ENCODE measurements at regions not wholly inside any gene's neighbourhood (a gene's known extent, or its start where the extent isn't known, plus 50 kb on each side); places are given as distances from the start of the nearest gene placed in this dataset.
A peak's percentile ranks its signal among the peaks of the same experiment; 100 is the strongest.
"Not testable (repeated sequence)": the region's sequence is repeated elsewhere in the genome, so short reads cannot be mapped to it uniquely, and the experiment has no call there.

DNA sequence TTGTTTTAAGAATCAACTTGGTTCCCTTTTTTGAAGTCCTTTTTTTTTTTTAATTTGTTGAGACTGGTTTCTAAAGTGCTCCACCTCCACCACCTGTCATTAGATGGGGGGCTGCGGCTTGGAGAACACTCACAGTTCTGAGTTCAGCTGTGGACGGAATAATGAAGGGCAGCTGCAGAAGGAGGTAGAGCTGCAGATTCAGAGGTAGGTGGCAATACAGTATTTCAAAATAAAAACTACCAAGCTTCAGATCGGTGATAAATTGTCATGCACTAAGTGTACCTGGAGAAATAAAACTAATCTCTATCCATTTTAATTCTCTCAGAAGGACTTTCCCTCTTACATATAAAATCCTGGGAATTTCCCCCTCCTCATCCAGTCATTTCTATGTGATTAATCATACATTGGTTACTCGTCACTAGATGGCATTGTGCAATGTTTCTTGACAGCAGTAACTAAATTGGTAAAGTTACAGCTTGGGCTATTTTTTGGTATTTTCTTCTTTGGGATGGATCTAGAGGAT is 81.1 kb upstream of the SLC39A10 start:
- WGBS = 5% methylated on average over 4 of the region's 4 CpGs
- peak in 5 of 9 donors; percentile 30 to 71 (median 36) for DNase-seq (ENCODE audit: low read depth in 6 of 9, low spot score in 9 of 9)
- no peaks in the 10 kb centered on the region for H3K36me3 ChIP-seq (ENCODE audit: control insufficient read depth in 2 of 2, insufficient read depth in 2 of 2, low read length in 1 of 2)
- no peaks in the 10 kb centered on the region for H3K27me3 ChIP-seq (ENCODE audit: control insufficient read depth in 2 of 2, insufficient read depth in 1 of 2, low read length in 1 of 2)
- H3K9me3 ChIP-seq (ENCODE audit: control insufficient read depth in 2 of 2, insufficient read depth in 1 of 2, low read length in 1 of 2) = no peaks in the 10 kb centered on the region
- peak overlapping the region in 1 of 2 donors; percentile 3 for H3K27ac ChIP-seq (ENCODE audit: low read depth in 1 of 2, low read length in 1 of 2)
- no peak overlapping the region for H3K4me3 ChIP-seq (ENCODE audit: low read length in 2 of 2)
- H3K4me1 ChIP-seq (ENCODE audit: control insufficient read depth in 2 of 2, insufficient read depth in 2 of 2, low read length in 2 of 2) = peaks cover 2 to 4% of the 10 kb centered on the region in 2 donors

DNA sequence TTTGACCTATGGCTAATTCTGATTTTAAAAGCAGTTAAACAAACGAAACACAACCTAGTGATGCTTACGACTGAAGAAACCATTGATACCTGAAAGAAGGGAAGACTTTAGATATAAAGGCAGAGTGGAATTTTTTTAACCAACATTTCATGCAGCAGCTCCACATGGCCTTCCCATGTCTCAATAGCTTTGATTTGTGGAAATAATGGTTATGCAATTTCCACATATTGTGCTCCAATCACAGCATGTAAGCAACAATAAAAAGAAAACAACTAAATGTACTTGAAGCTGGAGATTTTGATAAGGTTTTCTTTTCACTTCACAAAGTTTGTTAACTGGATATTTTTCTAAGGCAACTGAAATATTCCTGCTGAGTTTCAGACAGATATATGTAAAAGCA is 82.0 kb upstream of the SLC39A10 start:
- Histone ChIP-seq H3K4me3 (ENCODE audit: low read length in 2 of 2) (no peak overlapping the region), H3K27ac (ENCODE audit: low read depth in 1 of 2, low read length in 1 of 2) (no peak overlapping the region), H3K36me3 (ENCODE audit: control insufficient read depth in 2 of 2, insufficient read depth in 2 of 2, low read length in 1 of 2) (no peaks in the 10 kb centered on the region), H3K4me1 (ENCODE audit: control insufficient read depth in 2 of 2, insufficient read depth in 2 of 2, low read length in 2 of 2) (peaks cover 2 to 4% of the 10 kb centered on the region in 2 donors), H3K9me3 (ENCODE audit: control insufficient read depth in 2 of 2, insufficient read depth in 1 of 2, low read length in 1 of 2) (no peaks in the 10 kb centered on the region), H3K27me3 (ENCODE audit: control insufficient read depth in 2 of 2, insufficient read depth in 1 of 2, low read length in 1 of 2) (no peaks in the 10 kb centered on the region)
- WGBS = 96% methylated on average over 2 of the region's 2 CpGs
- DNase-seq (ENCODE audit: low read depth in 6 of 9, low spot score in 9 of 9) = no peak

DNA sequence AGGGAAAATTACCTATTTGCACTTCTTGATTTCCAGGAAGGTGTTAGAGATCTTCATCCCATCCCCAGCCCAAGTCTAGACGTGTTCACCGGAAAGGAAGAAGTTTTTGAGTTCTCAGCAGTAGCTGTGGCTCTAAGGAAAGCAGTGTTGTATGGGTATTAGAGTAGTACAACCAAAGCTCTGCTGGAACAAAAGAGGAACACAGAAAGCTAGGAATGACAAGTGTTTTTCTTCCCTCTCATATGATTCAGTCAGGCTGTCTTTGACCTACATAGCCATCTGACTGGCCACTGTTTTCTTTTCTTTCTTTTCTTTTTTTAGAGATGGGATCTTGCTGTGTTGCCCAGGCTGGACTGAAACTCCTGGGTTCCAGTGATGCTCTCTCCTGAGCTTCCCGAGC is 82.7 kb upstream of the SLC39A10 start:
- no peaks in the 10 kb centered on the region for H3K9me3 ChIP-seq (ENCODE audit: control insufficient read depth in 2 of 2, insufficient read depth in 1 of 2, low read length in 1 of 2)
- H3K27ac ChIP-seq (ENCODE audit: low read depth in 1 of 2, low read length in 1 of 2) = no peak overlapping the region
- H3K36me3 ChIP-seq (ENCODE audit: control insufficient read depth in 2 of 2, insufficient read depth in 2 of 2, low read length in 1 of 2) = no peaks in the 10 kb centered on the region
- no peak overlapping the region for H3K4me3 ChIP-seq (ENCODE audit: low read length in 2 of 2)
- H3K27me3 ChIP-seq (ENCODE audit: control insufficient read depth in 2 of 2, insufficient read depth in 1 of 2, low read length in 1 of 2) = no peaks in the 10 kb centered on the region
- H3K4me1 ChIP-seq (ENCODE audit: control insufficient read depth in 2 of 2, insufficient read depth in 2 of 2, low read length in 2 of 2) = peaks cover 4 to 9% of the 10 kb centered on the region in 2 donors
- DNase-seq (ENCODE audit: low read depth in 6 of 9, low spot score in 9 of 9) = no peak
- 92% methylated on average over 3 of the region's 3 CpGs for WGBS

DNA sequence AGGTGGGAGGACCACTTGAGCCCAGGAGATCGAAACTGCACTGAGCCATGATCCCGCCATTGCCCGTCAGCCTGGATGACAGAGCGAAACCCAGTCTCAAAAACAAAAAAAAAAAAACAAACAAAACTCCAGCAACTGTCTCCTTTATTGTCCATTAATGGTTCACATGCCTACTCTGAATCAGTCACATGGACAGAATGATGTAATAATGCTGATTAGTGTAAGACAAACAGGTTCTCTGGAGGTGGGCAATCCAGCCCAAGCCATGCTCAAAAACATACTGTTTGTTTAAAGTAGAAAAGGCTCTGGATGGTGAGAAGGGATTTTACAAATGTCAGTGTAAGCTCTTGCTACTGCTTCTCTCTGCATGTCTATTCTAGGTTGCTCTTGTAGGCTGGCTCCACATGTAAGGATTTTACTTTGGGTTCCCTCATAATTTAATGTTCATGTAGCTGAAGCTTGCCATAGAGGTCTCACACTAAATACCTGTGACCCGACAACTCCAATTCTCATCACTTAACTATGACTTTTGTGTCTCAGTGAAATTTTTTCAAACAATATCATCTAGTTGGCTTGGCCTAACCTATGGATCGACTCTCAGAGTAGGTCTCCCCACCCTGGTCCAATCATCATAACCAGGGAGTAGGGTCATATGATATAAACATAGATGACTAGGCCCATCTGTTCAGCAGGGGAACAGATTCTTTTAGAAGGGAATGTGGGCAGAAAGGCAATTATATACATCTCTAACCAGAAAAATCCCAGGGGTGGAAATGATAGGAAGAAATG is 83.9 kb upstream of the SLC39A10 start:
- over 99% methylated on average over 6 of the region's 6 CpGs for WGBS
- H3K27me3 ChIP-seq (ENCODE audit: control insufficient read depth in 2 of 2, insufficient read depth in 1 of 2, low read length in 1 of 2) = no peaks in the 10 kb centered on the region

DNA sequence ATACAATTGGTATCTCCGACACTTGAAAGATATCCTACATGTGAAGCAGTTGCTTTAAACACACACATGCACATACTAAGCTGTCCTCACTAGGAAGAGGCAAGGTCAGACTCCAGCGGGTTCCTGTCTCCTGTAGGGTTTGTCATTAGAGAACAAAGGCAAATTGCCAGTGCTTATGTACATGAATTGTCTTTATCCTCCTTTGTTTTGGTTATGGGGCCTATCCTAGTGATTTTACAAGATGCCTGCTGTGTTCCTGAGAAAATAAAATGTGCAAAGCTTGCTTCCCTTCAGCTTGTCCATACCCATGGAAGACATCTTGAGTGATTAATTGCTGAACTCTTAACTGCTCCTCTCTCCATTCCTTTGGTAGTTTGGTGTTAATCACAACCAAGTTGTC is 86.7 kb upstream of the SLC39A10 start:
- Histone ChIP-seq H3K36me3 (ENCODE audit: control insufficient read depth in 2 of 2, insufficient read depth in 2 of 2, low read length in 1 of 2) (no peaks in the 10 kb centered on the region), H3K4me3 (ENCODE audit: low read length in 2 of 2) (no peak overlapping the region), H3K27me3 (ENCODE audit: control insufficient read depth in 2 of 2, insufficient read depth in 1 of 2, low read length in 1 of 2) (no peaks in the 10 kb centered on the region), H3K27ac (ENCODE audit: low read depth in 1 of 2, low read length in 1 of 2) (no peak overlapping the region), H3K4me1 (ENCODE audit: control insufficient read depth in 2 of 2, insufficient read depth in 2 of 2, low read length in 2 of 2) (peaks cover 5 to 6% of the 10 kb centered on the region in 2 donors), H3K9me3 (ENCODE audit: control insufficient read depth in 2 of 2, insufficient read depth in 1 of 2, low read length in 1 of 2) (no peaks in the 10 kb centered on the region)
- 86% methylated on average over 2 of the region's 2 CpGs for WGBS
- DNase-seq (ENCODE audit: low read depth in 6 of 9, low spot score in 9 of 9) = no peak

More for the DNA sequence above, 83.9 kb upstream of the SLC39A10 start:
- Histone ChIP-seq H3K27ac (ENCODE audit: low read depth in 1 of 2, low read length in 1 of 2) (no peak overlapping the region), H3K4me3 (ENCODE audit: low read length in 2 of 2) (no peak overlapping the region), H3K9me3 (ENCODE audit: control insufficient read depth in 2 of 2, insufficient read depth in 1 of 2, low read length in 1 of 2) (no peaks in the 10 kb centered on the region), H3K36me3 (ENCODE audit: control insufficient read depth in 2 of 2, insufficient read depth in 2 of 2, low read length in 1 of 2) (no peaks in the 10 kb centered on the region), H3K4me1 (ENCODE audit: control insufficient read depth in 2 of 2, insufficient read depth in 2 of 2, low read length in 2 of 2) (peaks cover 5 to 11% of the 10 kb centered on the region in 2 donors)
- DNase-seq (ENCODE audit: low read depth in 6 of 9, low spot score in 9 of 9) = no peak

DNA sequence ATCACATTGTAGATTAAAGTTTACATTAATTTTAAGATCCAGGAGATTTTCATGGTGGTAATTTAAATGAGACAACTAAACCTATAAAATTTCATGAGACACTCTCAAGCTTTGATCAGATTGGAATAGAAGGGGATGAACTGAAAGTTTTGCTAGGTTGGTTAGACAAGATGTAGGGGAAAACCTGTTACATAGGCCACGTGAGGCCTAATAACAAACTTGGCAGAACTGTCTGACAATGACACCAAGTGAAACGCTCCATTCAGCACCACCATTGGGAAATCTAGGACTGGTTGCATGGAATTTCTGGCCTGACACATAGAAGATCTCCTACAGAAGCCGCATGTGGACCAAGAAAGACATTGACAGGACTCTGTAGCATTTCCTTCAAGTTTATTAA is 87.8 kb upstream of the SLC39A10 start:
- DNase-seq (ENCODE audit: low read depth in 6 of 9, low spot score in 9 of 9) = no peak
- 86% methylated on average over 3 of the region's 3 CpGs for WGBS
- Histone ChIP-seq H3K4me3 (ENCODE audit: low read length in 2 of 2) (no peak overlapping the region), H3K27me3 (ENCODE audit: control insufficient read depth in 2 of 2, insufficient read depth in 1 of 2, low read length in 1 of 2) (no peaks in the 10 kb centered on the region), H3K27ac (ENCODE audit: low read depth in 1 of 2, low read length in 1 of 2) (no peak overlapping the region), H3K4me1 (ENCODE audit: control insufficient read depth in 2 of 2, insufficient read depth in 2 of 2, low read length in 2 of 2) (peaks cover 5 to 6% of the 10 kb centered on the region in 2 donors), H3K36me3 (ENCODE audit: control insufficient read depth in 2 of 2, insufficient read depth in 2 of 2, low read length in 1 of 2) (no peaks in the 10 kb centered on the region), H3K9me3 (ENCODE audit: control insufficient read depth in 2 of 2, insufficient read depth in 1 of 2, low read length in 1 of 2) (no peaks in the 10 kb centered on the region)

DNA sequence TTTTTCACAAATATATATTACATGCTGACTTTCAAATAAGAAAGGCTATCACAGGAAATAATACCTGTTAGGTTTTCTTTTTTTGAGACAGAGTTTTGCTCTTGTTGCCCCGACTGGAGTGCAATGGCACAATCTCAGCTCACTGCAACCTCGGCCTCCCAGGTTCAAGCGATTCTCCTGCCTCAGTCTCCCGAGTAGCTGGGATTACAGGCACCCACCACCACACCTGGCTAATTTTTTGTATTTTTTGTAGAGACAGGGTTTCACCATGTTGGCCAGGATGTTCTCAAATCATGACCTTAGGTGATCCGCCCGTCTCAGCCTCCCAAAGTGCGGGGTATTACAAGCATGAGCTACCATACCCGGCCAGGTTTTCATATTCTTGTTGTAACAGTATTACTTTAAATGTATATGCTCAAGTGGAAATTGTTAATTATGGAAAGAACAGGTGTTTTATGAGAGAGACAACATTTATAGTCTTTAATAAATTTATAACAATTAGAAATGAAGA is 92.3 kb upstream of the SLC39A10 start:
- H3K36me3 ChIP-seq (ENCODE audit: control insufficient read depth in 2 of 2, insufficient read depth in 2 of 2, low read length in 1 of 2); H3K9me3 ChIP-seq (ENCODE audit: control insufficient read depth in 2 of 2, insufficient read depth in 1 of 2, low read length in 1 of 2); H3K27me3 ChIP-seq (ENCODE audit: control insufficient read depth in 2 of 2, insufficient read depth in 1 of 2, low read length in 1 of 2); DNase-seq (ENCODE audit: low read depth in 6 of 9, low spot score in 9 of 9); H3K27ac ChIP-seq (ENCODE audit: low read depth in 1 of 2, low read length in 1 of 2); H3K4me3 ChIP-seq (ENCODE audit: low read length in 2 of 2): not testable (repeated sequence)
- H3K4me1 ChIP-seq (ENCODE audit: control insufficient read depth in 2 of 2, insufficient read depth in 2 of 2, low read length in 2 of 2) = peaks cover 27 to 46% of the 10 kb centered on the region in 2 donors
- WGBS = 96% methylated on average over 8 of the region's 8 CpGs

DNA sequence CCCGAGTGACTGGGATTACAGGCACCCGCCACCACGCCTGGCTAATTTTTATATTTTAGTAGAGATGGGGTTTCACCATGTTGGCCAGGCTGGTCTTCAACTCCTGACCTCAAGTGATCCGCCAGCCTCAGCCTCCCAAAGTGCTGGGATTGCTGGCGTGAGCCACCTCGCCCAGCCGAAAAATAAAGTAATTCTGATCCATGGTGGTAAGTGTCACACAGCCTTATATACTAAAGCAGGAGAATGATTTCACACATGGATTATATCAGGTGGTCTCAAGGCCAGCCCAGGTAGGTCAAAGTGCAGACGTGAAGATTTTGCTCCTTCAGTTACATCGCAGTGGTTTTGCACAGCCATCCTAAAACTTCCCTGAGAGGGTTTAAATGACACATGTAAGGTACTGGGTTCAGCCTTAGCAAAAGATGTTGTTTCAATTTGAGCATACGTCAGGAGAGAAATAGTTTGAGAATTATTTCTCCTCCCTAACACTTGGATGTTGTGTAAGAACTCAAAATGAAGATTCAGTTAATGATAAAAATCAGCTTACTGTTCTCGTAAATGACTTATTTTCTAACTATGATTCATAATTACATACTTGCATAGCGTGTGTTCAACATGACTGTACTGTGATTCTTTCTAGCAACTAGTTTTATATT is 93.0 kb upstream of the SLC39A10 start:
- WGBS = 91% methylated on average over 12 of the region's 12 CpGs
- no peak overlapping the region for H3K4me3 ChIP-seq (ENCODE audit: low read length in 2 of 2)
- no peak for DNase-seq (ENCODE audit: low read depth in 6 of 9, low spot score in 9 of 9)
- no peaks in the 10 kb centered on the region for H3K36me3 ChIP-seq (ENCODE audit: control insufficient read depth in 2 of 2, insufficient read depth in 2 of 2, low read length in 1 of 2)
- peaks cover 0 to 3% of the 10 kb centered on the region in 2 donors for H3K9me3 ChIP-seq (ENCODE audit: control insufficient read depth in 2 of 2, insufficient read depth in 1 of 2, low read length in 1 of 2)
- H3K27ac ChIP-seq (ENCODE audit: low read depth in 1 of 2, low read length in 1 of 2) = no peak overlapping the region
- H3K27me3 ChIP-seq (ENCODE audit: control insufficient read depth in 2 of 2, insufficient read depth in 1 of 2, low read length in 1 of 2) = no peaks in the 10 kb centered on the region
- H3K4me1 ChIP-seq (ENCODE audit: control insufficient read depth in 2 of 2, insufficient read depth in 2 of 2, low read length in 2 of 2) = peaks cover 28 to 47% of the 10 kb centered on the region in 2 donors

Data from thymus (tissue), 11 donors.